ENCODE measurements at regions not wholly inside any gene's neighbourhood (a gene's known extent, or its start where the extent isn't known, plus 50 kb on each side); places are given as distances from the start of the nearest gene placed in this dataset.

DNA sequence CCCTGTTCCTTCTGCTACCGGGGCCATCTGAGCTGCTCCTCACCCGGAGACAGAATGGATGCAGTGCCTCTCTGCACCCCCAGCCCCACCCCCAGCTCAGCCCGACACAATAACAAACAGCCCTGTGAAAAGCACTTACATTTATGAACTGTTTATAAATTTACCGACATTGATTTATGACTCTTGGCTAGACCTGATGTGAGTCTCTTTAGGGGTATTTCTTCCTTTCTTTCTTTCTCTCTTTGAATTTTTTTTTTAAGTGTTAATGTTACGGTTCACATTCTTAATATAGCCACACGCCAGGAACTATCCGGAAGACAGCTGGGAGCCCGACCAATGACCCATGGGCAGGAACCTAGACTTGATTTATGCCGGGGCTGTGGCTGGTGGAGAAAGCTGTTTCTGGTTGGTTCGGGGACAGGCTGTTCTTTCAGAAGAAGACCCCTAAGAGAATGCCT lies 266.3 kb downstream of the CDC5L start:
- FAIRE-seq: no peak

DNA sequence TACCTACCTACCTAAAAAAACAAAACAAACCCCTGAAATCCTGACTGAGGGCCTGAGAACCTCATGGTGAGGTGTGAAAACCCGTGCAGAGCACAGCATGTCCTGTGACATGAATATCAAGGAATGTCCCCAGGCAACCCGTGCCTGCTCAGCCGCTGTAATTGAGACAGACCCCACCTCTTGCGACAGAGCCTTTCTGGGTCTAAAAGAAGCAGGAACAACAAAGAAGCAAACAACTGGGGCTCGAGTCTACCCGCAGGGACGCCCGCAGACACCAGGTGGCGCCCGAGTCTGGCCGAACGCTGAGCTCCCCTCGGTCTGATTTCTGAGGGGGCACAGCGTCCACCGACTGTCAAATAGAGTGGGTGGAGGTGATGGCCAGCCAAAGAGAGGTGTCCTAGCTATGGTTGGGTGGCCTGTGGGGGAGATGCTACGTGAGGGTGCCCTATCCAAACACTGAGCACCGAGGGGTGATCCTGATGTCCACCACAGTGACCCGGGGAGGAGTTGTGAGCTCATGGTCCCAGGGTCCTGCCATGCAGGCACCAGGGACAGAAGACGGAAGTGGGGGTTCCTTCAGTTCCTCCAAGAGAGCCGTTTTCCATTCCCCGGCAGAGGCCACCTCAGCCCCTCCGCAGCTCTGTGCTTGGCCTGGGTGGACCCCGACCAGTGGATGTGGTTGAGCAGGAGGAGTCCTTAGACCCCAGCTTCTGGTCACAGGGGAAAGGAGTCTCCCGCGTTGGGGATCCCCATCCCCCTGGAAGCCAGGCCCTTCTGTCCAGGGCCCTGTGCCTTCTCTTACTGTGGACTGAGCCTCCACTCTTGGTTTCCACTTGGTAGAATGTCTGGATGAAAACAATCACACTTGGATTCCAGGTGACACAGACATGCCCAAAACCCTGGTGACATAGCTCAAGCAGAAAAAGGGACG lies 268.2 kb downstream of the CDC5L start:
- no peak for DNase-seq (ENCODE audit: low read depth, low spot score)
- H3K79me2 ChIP-seq (ENCODE audit: control insufficient read depth, insufficient read depth, low read length): no peaks in the 10 kb centered on the region

More for the DNA sequence above, 266.3 kb downstream of the CDC5L start:
- no peak overlapping the region for H3K9ac ChIP-seq (ENCODE audit: control insufficient read depth, extremely low read depth, insufficient read depth, low read length)
- DNase-seq (ENCODE audit: low read depth, low spot score): no peak
- H3K4me3 ChIP-seq (ENCODE audit: control insufficient read depth in 2 of 3, extremely low read depth in 1 of 3, insufficient read depth in 2 of 3, low read depth in 1 of 3, low read length in 3 of 3): no peak overlapping the region
- no peaks in the 10 kb centered on the region for H3K79me2 ChIP-seq (ENCODE audit: control insufficient read depth, insufficient read depth, low read length)
- no peaks in the 10 kb centered on the region for H3K36me3 ChIP-seq (ENCODE audit: control insufficient read depth in 2 of 2, extremely low read depth in 1 of 2, insufficient read depth in 2 of 2, low read length in 2 of 2)
- no peaks in the 10 kb centered on the region for H3K9me1 ChIP-seq (ENCODE audit: control insufficient read depth, extremely low read depth, insufficient read depth, low read length)
- H3K27ac ChIP-seq (ENCODE audit: control insufficient read depth, insufficient read depth, low read length): no peak overlapping the region
- no peak overlapping the region for H3K4me2 ChIP-seq (ENCODE audit: control insufficient read depth, extremely low read depth, insufficient read depth, low read depth, low read length)
- dilution Hi-C loops (cut with MboI; ENCODE audit: extremely low pct_ligation_motif_present, low sequenced_read_pairs): no loop called here
- no peak for TF ChIP-seq EZH2 (IDR thresholded peaks at IDR 0.05; ENCODE audit: low read length)
- TF ChIP-seq, protein P1, sequence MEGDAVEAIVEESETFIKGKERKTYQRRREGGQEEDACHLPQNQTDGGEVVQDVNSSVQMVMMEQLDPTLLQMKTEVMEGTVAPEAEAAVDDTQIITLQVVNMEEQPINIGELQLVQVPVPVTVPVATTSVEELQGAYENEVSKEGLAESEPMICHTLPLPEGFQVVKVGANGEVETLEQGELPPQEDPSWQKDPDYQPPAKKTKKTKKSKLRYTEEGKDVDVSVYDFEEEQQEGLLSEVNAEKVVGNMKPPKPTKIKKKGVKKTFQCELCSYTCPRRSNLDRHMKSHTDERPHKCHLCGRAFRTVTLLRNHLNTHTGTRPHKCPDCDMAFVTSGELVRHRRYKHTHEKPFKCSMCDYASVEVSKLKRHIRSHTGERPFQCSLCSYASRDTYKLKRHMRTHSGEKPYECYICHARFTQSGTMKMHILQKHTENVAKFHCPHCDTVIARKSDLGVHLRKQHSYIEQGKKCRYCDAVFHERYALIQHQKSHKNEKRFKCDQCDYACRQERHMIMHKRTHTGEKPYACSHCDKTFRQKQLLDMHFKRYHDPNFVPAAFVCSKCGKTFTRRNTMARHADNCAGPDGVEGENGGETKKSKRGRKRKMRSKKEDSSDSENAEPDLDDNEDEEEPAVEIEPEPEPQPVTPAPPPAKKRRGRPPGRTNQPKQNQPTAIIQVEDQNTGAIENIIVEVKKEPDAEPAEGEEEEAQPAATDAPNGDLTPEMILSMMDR (optimal IDR thresholded peaks at IDR 0.05 in 1 of 3, IDR thresholded peaks at IDR 0.05 in 1 of 3, conservative IDR thresholded peaks at IDR 0.05 in 1 of 3; ENCODE audit: extremely low read depth in 1 of 3, insufficient read depth in 2 of 3, low read length in 3 of 3): no peak
- H4K20me1 ChIP-seq (ENCODE audit: control insufficient read depth, extremely low read depth, insufficient read depth, low read length): no peaks in the 10 kb centered on the region
- peaks cover 11% of the 10 kb centered on the region for H3K4me1 ChIP-seq (ENCODE audit: control insufficient read depth, extremely low read depth, insufficient read depth, low read length)
- H2AFZ ChIP-seq (ENCODE audit: control insufficient read depth, low read length): no peak overlapping the region
- no peaks in the 10 kb centered on the region for H3K27me3 ChIP-seq (ENCODE audit: control insufficient read depth, extremely low read depth, insufficient read depth, low read length)
- H3K9me3 ChIP-seq (ENCODE audit: control insufficient read depth, low read depth, low read length): no peaks in the 10 kb centered on the region

More for the DNA sequence above, 268.2 kb downstream of the CDC5L start:
- no peaks in the 10 kb centered on the region for H3K36me3 ChIP-seq (ENCODE audit: control insufficient read depth in 2 of 2, extremely low read depth in 1 of 2, insufficient read depth in 2 of 2, low read length in 2 of 2)
- no peaks in the 10 kb centered on the region for H3K9me1 ChIP-seq (ENCODE audit: control insufficient read depth, extremely low read depth, insufficient read depth, low read length)
- TF ChIP-seq, protein P1 (optimal IDR thresholded peaks at IDR 0.05 in 1 of 3, IDR thresholded peaks at IDR 0.05 in 1 of 3, conservative IDR thresholded peaks at IDR 0.05 in 1 of 3; ENCODE audit: extremely low read depth in 1 of 3, insufficient read depth in 2 of 3, low read length in 3 of 3): peak; percentile 85 to 97 (median 95)
- no peak for TF ChIP-seq EZH2 (IDR thresholded peaks at IDR 0.05; ENCODE audit: low read length)
- H3K27ac ChIP-seq (ENCODE audit: control insufficient read depth, insufficient read depth, low read length): no peak overlapping the region
- peak overlapping the region; percentile 0 for H3K4me2 ChIP-seq (ENCODE audit: control insufficient read depth, extremely low read depth, insufficient read depth, low read depth, low read length)
- no peaks in the 10 kb centered on the region for H4K20me1 ChIP-seq (ENCODE audit: control insufficient read depth, extremely low read depth, insufficient read depth, low read length)
- dilution Hi-C loops (cut with MboI; ENCODE audit: extremely low pct_ligation_motif_present, low sequenced_read_pairs): no loop called here
- H3K9me3 ChIP-seq (ENCODE audit: control insufficient read depth, low read depth, low read length): no peaks in the 10 kb centered on the region
- no peak for FAIRE-seq
- no peak overlapping the region for H3K9ac ChIP-seq (ENCODE audit: control insufficient read depth, extremely low read depth, insufficient read depth, low read length)
- no peak overlapping the region for H3K4me3 ChIP-seq (ENCODE audit: control insufficient read depth in 2 of 3, extremely low read depth in 1 of 3, insufficient read depth in 2 of 3, low read depth in 1 of 3, low read length in 3 of 3)
- H3K27me3 ChIP-seq (ENCODE audit: control insufficient read depth, extremely low read depth, insufficient read depth, low read length): no peaks in the 10 kb centered on the region
- H3K4me1 ChIP-seq (ENCODE audit: control insufficient read depth, extremely low read depth, insufficient read depth, low read length): peaks cover 10% of the 10 kb centered on the region
- peak overlapping the region; percentile 67 for H2AFZ ChIP-seq (ENCODE audit: control insufficient read depth, low read length)
